Loucy (cell line): ENCODE measurements at regions not wholly inside any gene's neighbourhood (a gene's known extent, or its start where the extent isn't known, plus 50 kb on each side); places are given as distances from the start of the nearest gene placed in this dataset.

Source experiments
- H2AFZ ChIP-seq: fragments of 200-600 bp; sonication (generic); 2 replicates; pipeline ENCODE4 v1.6.0; 2016; ENCODE audit warnings: antibody characterized with exemption, mild to moderate bottlenecking, low read length, moderate library complexity
- H3F3A ChIP-seq: fragments of 200-600 bp; 2 replicates; pipeline ENCODE4 v1.6.0; 2016; ENCODE audit warnings: antibody characterized with exemption, low read depth, mild to moderate bottlenecking
- H3K27me3 ChIP-seq: fragments of 200-600 bp; sonication (generic); 2 replicates; pipeline ENCODE4 v1.6.1; 2014; ENCODE audit warnings: low read length, mild to moderate bottlenecking; ENCODE audit not compliant: insufficient read depth, poor library complexity, severe bottlenecking
- H3K36me3 ChIP-seq: fragments of 200-600 bp; sonication (generic); 2 replicates; pipeline ENCODE4 v1.6.1; 2016; ENCODE audit warnings: low read length; ENCODE audit not compliant: insufficient read depth
- H3K4me1 ChIP-seq: fragments of 200-600 bp; sonication (generic); 2 replicates; pipeline ENCODE4 v1.5.1; 2014; ENCODE audit warnings: low read length, mild to moderate bottlenecking; ENCODE audit not compliant: insufficient read depth, poor library complexity, severe bottlenecking
- H3K4me2 ChIP-seq: fragments of 200-600 bp; sonication (generic); 2 replicates; pipeline ENCODE4 v1.6.0; 2014; ENCODE audit warnings: antibody characterized with exemption, low read length, low read depth, mild to moderate bottlenecking; ENCODE audit not compliant: poor library complexity, severe bottlenecking
- H3K4me3 ChIP-seq: fragments of 200-600 bp; sonication (generic); 2 replicates; pipeline ENCODE4 v1.5.1; 2014; ENCODE audit warnings: low read length, mild to moderate bottlenecking, mixed read lengths; ENCODE audit not compliant: poor library complexity, severe bottlenecking
- H3K79me2 ChIP-seq: fragments of 200-600 bp; sonication (generic); 2 replicates; pipeline ENCODE4 v1.6.1; 2014; ENCODE audit warnings: low read length; ENCODE audit not compliant: insufficient read depth
- H3K9ac ChIP-seq: fragments of 200-600 bp; sonication (generic); 2 replicates; pipeline ENCODE4 v1.6.0; 2014; ENCODE audit warnings: mild to moderate bottlenecking, low read depth, low read length, moderate library complexity; ENCODE audit not compliant: poor library complexity, severe bottlenecking
- H3K9me2 ChIP-seq: fragments of 200-600 bp; sonication (generic); replicated peaks from 2 replicates; pipeline ENCODE4 v1.6.1; 2016; ENCODE audit warnings: low read depth, low read length, mixed read lengths
- H3K9me3 ChIP-seq: fragments of 200-600 bp; sonication (generic); 2 replicates; pipeline ENCODE4 v1.6.1; 2014; ENCODE audit warnings: mild to moderate bottlenecking, antibody characterized with exemption, low read length, low read depth; ENCODE audit not compliant: insufficient read depth
- H4K20me1 ChIP-seq: fragments of 200-600 bp; sonication (generic); 2 replicates; pipeline ENCODE4 v1.6.0; 2014; ENCODE audit warnings: antibody characterized with exemption, low read length, mild to moderate bottlenecking; ENCODE audit not compliant: insufficient read depth, poor library complexity, severe bottlenecking
- EZH2phosphoT487 ChIP-seq: fragments of 200-600 bp; IDR thresholded peaks from 2 replicates; pipeline ENCODE4 v1.6.1; 2018; ENCODE audit warnings: antibody characterized with exemption, mild to moderate bottlenecking, moderate library complexity, borderline replicate concordance
- TF ChIP-seq, protein P1 (sequence below): fragments of 200-600 bp; sonication (generic); conservative IDR thresholded peaks from 2 replicates; pipeline ENCODE4 v1.5.1; 2014; ENCODE audit warnings: mild to moderate bottlenecking, antibody characterized with exemption, low read length

DNA sequence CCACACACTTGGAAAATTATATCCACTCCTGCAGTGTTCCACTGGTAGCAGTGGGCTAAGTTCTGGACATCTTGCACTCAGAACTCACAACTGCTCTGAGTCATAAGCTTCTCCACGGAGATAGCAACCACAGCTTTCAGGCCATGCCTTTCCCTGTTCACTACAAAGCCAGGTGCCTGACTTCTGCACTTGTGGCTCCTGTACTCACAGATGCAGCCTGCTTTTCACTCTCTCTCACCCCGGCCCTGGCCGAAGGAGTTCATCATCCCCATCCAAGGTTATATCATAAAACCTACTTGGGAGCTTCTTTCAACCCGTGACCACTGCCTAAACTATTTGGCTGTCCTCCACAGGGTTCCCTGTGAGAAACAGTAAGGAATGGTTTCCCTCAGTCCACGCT lies 999.4 kb downstream of the GLUD2 start:
- H3K4me1 ChIP-seq, result no peaks in the 10 kb centered on the region
- no peak overlapping the region for H3K4me3 ChIP-seq
- no peaks in the 10 kb centered on the region for H3K36me3 ChIP-seq
- no peaks in the 10 kb centered on the region for H3K9me3 ChIP-seq
- H2AFZ ChIP-seq, result no peak overlapping the region
- H3K27me3 ChIP-seq, result no peaks in the 10 kb centered on the region
- H3K9me2 ChIP-seq, result no peaks in the 10 kb centered on the region
- no peak overlapping the region for H3K4me2 ChIP-seq
- no peak overlapping the region for H3K9ac ChIP-seq
- H3K79me2 ChIP-seq, result no peaks in the 10 kb centered on the region
- H3F3A ChIP-seq, result no peaks in the 10 kb centered on the region
- TF ChIP-seq, protein P1, sequence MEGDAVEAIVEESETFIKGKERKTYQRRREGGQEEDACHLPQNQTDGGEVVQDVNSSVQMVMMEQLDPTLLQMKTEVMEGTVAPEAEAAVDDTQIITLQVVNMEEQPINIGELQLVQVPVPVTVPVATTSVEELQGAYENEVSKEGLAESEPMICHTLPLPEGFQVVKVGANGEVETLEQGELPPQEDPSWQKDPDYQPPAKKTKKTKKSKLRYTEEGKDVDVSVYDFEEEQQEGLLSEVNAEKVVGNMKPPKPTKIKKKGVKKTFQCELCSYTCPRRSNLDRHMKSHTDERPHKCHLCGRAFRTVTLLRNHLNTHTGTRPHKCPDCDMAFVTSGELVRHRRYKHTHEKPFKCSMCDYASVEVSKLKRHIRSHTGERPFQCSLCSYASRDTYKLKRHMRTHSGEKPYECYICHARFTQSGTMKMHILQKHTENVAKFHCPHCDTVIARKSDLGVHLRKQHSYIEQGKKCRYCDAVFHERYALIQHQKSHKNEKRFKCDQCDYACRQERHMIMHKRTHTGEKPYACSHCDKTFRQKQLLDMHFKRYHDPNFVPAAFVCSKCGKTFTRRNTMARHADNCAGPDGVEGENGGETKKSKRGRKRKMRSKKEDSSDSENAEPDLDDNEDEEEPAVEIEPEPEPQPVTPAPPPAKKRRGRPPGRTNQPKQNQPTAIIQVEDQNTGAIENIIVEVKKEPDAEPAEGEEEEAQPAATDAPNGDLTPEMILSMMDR, result no peak
- TF ChIP-seq EZH2phosphoT487, result no peak
- no peaks in the 10 kb centered on the region for H4K20me1 ChIP-seq

DNA sequence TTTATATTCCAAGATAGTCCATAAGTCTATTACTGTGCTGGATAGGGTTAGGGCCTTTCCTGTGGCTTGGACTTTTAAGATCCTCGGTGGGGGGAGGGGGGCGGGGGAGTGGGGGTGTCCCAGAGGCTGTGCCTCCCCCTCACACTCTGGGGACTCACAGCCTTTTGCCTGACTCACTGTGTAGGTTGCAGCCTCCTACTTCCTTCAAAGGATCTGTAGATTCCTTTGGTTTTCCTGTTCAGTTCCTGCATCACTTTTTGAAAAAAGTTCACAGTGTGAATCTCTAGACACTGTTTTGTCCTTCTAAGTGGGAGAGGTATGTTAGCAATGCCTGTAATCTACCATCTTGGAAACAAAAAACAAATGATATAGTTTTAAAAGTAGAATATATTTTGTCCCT lies 999.9 kb downstream of the GLUD2 start:
- H3K9me2 ChIP-seq, result no peaks in the 10 kb centered on the region

DNA sequence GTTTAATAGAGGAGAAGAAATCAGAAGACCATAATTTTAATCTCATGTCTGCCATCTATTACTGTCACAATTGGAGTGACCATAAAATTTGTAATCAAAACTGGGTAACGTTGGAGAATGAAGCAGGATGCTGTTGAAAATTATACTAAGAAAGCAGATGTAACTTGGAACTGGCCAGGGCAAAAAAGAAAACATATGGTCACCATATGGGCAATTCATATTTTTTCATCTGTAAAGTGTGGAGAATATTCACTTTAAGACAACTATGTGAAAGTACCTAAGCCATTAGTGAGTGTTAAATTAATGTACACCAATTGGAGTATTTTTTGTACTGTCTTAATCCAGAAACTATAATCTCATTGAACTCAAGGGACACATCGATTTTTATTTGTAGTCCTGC lies 1008.0 kb downstream of the GLUD2 start:
- no peak overlapping the region for H3K4me2 ChIP-seq
- no peak overlapping the region for H3K9ac ChIP-seq
- TF ChIP-seq, protein P1, result no peak
- no peak for TF ChIP-seq EZH2phosphoT487
- no peaks in the 10 kb centered on the region for H3K4me1 ChIP-seq
- no peaks in the 10 kb centered on the region for H3K9me3 ChIP-seq
- H3K79me2 ChIP-seq, result no peaks in the 10 kb centered on the region
- H3K9me2 ChIP-seq, result no peaks in the 10 kb centered on the region
- no peaks in the 10 kb centered on the region for H3K27me3 ChIP-seq
- H3K4me3 ChIP-seq, result no peak overlapping the region
- no peaks in the 10 kb centered on the region for H4K20me1 ChIP-seq
- H3F3A ChIP-seq, result no peaks in the 10 kb centered on the region
- no peak overlapping the region for H2AFZ ChIP-seq
- H3K36me3 ChIP-seq, result no peaks in the 10 kb centered on the region

More for the DNA sequence above, 999.9 kb downstream of the GLUD2 start:
- Histone ChIP-seq H3K79me2 (no peaks in the 10 kb centered on the region), H3K27me3 (no peaks in the 10 kb centered on the region), H3K36me3 (no peaks in the 10 kb centered on the region), H3K9ac (no peak overlapping the region), H3K4me3 (no peak overlapping the region), H3K4me1 (no peaks in the 10 kb centered on the region), H2AFZ (no peak overlapping the region), H4K20me1 (no peaks in the 10 kb centered on the region), H3K4me2 (no peak overlapping the region), H3K9me3 (no peaks in the 10 kb centered on the region), H3F3A (no peaks in the 10 kb centered on the region)
- TF ChIP-seq, protein P1, result no peak
- TF ChIP-seq EZH2phosphoT487, result no peak
